ENCODE measurements at regions not wholly inside any gene's neighbourhood (a gene's known extent, or its start where the extent isn't known, plus 50 kb on each side); places are given as distances from the start of the nearest gene placed in this dataset.
A peak's percentile ranks its signal among the peaks of the same experiment; 100 is the strongest.

GRCh38 chr9:81389569-81389993, 299.8 kb downstream of the TLE1 start:
- 68 to 74% methylated on average over 2 to 3 of the region's 6 CpGs for WGBS, 2 experiments (ENCODE audit: insufficient coverage in 2 of 2)
- peak overlapping the region; percentile 69 for H3K27ac ChIP-seq (ENCODE audit: low read depth, low read length, severe bottlenecking)

GRCh38 chr9:81388831-81389230, 300.5 kb downstream of the TLE1 start:
- H3K4me3 ChIP-seq (ENCODE audit: extremely low read depth, insufficient read depth, low read length, poor library complexity, severe bottlenecking): no peak overlapping the region
- H3K36me3 ChIP-seq (ENCODE audit: control insufficient read depth, insufficient read depth, low read length): no peaks in the 10 kb centered on the region
- no peaks in the 10 kb centered on the region for H3K9me3 ChIP-seq (ENCODE audit: control insufficient read depth, low read length)
- WGBS, 2 experiments (ENCODE audit: insufficient coverage in 2 of 2): 100% methylated on average over 1 of the region's 1 CpG; no CpG with 5 or more reads in 1 of the 2 experiments
- peak overlapping the region; percentile 69 for H3K27ac ChIP-seq (ENCODE audit: low read depth, low read length, severe bottlenecking)
- H3K4me1 ChIP-seq (ENCODE audit: control insufficient read depth, insufficient read depth, low read length, poor library complexity, severe bottlenecking): peaks cover 22% of the 10 kb centered on the region

More at GRCh38 chr9:81389569-81389993, 299.8 kb downstream of the TLE1 start:
- Histone ChIP-seq H3K4me3 (ENCODE audit: extremely low read depth, insufficient read depth, low read length, poor library complexity, severe bottlenecking) (no peak overlapping the region), H3K9me3 (ENCODE audit: control insufficient read depth, low read length) (no peaks in the 10 kb centered on the region), H3K36me3 (ENCODE audit: control insufficient read depth, insufficient read depth, low read length) (no peaks in the 10 kb centered on the region), H3K4me1 (ENCODE audit: control insufficient read depth, insufficient read depth, low read length, poor library complexity, severe bottlenecking) (peaks cover 22% of the 10 kb centered on the region)

- Histone ChIP-seq H3K9me3 (ENCODE audit: control insufficient read depth, low read length) (no peaks in the 10 kb centered on the region), H3K27ac (ENCODE audit: low read depth, low read length, severe bottlenecking) (no peak overlapping the region), H3K4me3 (ENCODE audit: extremely low read depth, insufficient read depth, low read length, poor library complexity, severe bottlenecking) (no peak overlapping the region), H3K36me3 (ENCODE audit: control insufficient read depth, insufficient read depth, low read length) (no peaks in the 10 kb centered on the region), H3K4me1 (ENCODE audit: control insufficient read depth, insufficient read depth, low read length, poor library complexity, severe bottlenecking) (peaks cover 25% of the 10 kb centered on the region)
- 83 to 84% methylated on average over 2 to 6 of the region's 8 CpGs for WGBS, 2 experiments (ENCODE audit: insufficient coverage in 2 of 2)
These were observed 301.8 kb downstream of the TLE1 start for GRCh38 chr9:81387360-81388106.

- Histone ChIP-seq H3K36me3 (ENCODE audit: control insufficient read depth, insufficient read depth, low read length) (no peaks in the 10 kb centered on the region), H3K27ac (ENCODE audit: low read depth, low read length, severe bottlenecking) (peak overlapping the region; percentile 57), H3K9me3 (ENCODE audit: control insufficient read depth, low read length) (no peaks in the 10 kb centered on the region), H3K4me3 (ENCODE audit: extremely low read depth, insufficient read depth, low read length, poor library complexity, severe bottlenecking) (no peak overlapping the region), H3K4me1 (ENCODE audit: control insufficient read depth, insufficient read depth, low read length, poor library complexity, severe bottlenecking) (peaks cover 22% of the 10 kb centered on the region)
- 72 to 74% methylated on average over 2 to 3 of the region's 3 CpGs for WGBS, 2 experiments (ENCODE audit: insufficient coverage in 2 of 2)
These were observed 304.4 kb downstream of the TLE1 start for GRCh38 chr9:81384911-81385310.

GRCh38 chr9:81382281-81382680, 307.1 kb downstream of the TLE1 start:
- H3K4me1 ChIP-seq (ENCODE audit: control insufficient read depth, insufficient read depth, low read length, poor library complexity, severe bottlenecking): peaks cover 9% of the 10 kb centered on the region
- H3K27ac ChIP-seq (ENCODE audit: low read depth, low read length, severe bottlenecking): peak overlapping the region; percentile 64
- no peaks in the 10 kb centered on the region for H3K9me3 ChIP-seq (ENCODE audit: control insufficient read depth, low read length)
- H3K36me3 ChIP-seq (ENCODE audit: control insufficient read depth, insufficient read depth, low read length): no peaks in the 10 kb centered on the region
- no peak overlapping the region for H3K4me3 ChIP-seq (ENCODE audit: extremely low read depth, insufficient read depth, low read length, poor library complexity, severe bottlenecking)

- WGBS, 2 experiments (ENCODE audit: insufficient coverage in 2 of 2): 93 to 100% methylated on average over 2 of the region's 3 CpGs
- Histone ChIP-seq H3K4me3 (ENCODE audit: extremely low read depth, insufficient read depth, low read length, poor library complexity, severe bottlenecking) (no peak overlapping the region), H3K4me1 (ENCODE audit: control insufficient read depth, insufficient read depth, low read length, poor library complexity, severe bottlenecking) (peaks cover 9% of the 10 kb centered on the region), H3K9me3 (ENCODE audit: control insufficient read depth, low read length) (no peaks in the 10 kb centered on the region), H3K36me3 (ENCODE audit: control insufficient read depth, insufficient read depth, low read length) (no peaks in the 10 kb centered on the region), H3K27ac (ENCODE audit: low read depth, low read length, severe bottlenecking) (no peak overlapping the region)
These were observed 307.7 kb downstream of the TLE1 start for GRCh38 chr9:81381694-81382093.

GRCh38 chr9:81380504-81381359, 308.6 kb downstream of the TLE1 start:
- no peak overlapping the region for H3K4me3 ChIP-seq (ENCODE audit: extremely low read depth, insufficient read depth, low read length, poor library complexity, severe bottlenecking)
- no peak overlapping the region for H3K27ac ChIP-seq (ENCODE audit: low read depth, low read length, severe bottlenecking)
- H3K4me1 ChIP-seq (ENCODE audit: control insufficient read depth, insufficient read depth, low read length, poor library complexity, severe bottlenecking): peaks cover 13% of the 10 kb centered on the region
- WGBS, 2 experiments (ENCODE audit: insufficient coverage in 2 of 2): 94 to 97% methylated on average over 6 to 8 of the region's 9 CpGs
- no peaks in the 10 kb centered on the region for H3K36me3 ChIP-seq (ENCODE audit: control insufficient read depth, insufficient read depth, low read length)
- H3K9me3 ChIP-seq (ENCODE audit: control insufficient read depth, low read length): no peaks in the 10 kb centered on the region

GRCh38 chr9:81379655-81380054, 309.7 kb downstream of the TLE1 start:
- Histone ChIP-seq H3K4me3 (ENCODE audit: extremely low read depth, insufficient read depth, low read length, poor library complexity, severe bottlenecking) (no peak overlapping the region), H3K4me1 (ENCODE audit: control insufficient read depth, insufficient read depth, low read length, poor library complexity, severe bottlenecking) (peaks cover 20% of the 10 kb centered on the region), H3K36me3 (ENCODE audit: control insufficient read depth, insufficient read depth, low read length) (no peaks in the 10 kb centered on the region), H3K27ac (ENCODE audit: low read depth, low read length, severe bottlenecking) (no peak overlapping the region), H3K9me3 (ENCODE audit: control insufficient read depth, low read length) (no peaks in the 10 kb centered on the region)
- WGBS, 2 experiments (ENCODE audit: insufficient coverage in 2 of 2): 100% methylated on average over 1 of the region's 1 CpG; no CpG with 5 or more reads in 1 of the 2 experiments

- Histone ChIP-seq H3K4me3 (ENCODE audit: extremely low read depth, insufficient read depth, low read length, poor library complexity, severe bottlenecking) (no peak overlapping the region), H3K9me3 (ENCODE audit: control insufficient read depth, low read length) (no peaks in the 10 kb centered on the region)
- 100% methylated on average over 1 of the region's 1 CpG for WGBS, 2 experiments (ENCODE audit: insufficient coverage in 2 of 2)
These were observed 311.4 kb downstream of the TLE1 start for GRCh38 chr9:81377921-81378320.

GRCh38 chr9:81377320-81377719, 312.0 kb downstream of the TLE1 start:
- no peak overlapping the region for H3K27ac ChIP-seq (ENCODE audit: low read depth, low read length, severe bottlenecking)

More at GRCh38 chr9:81377921-81378320, 311.4 kb downstream of the TLE1 start:
- Histone ChIP-seq H3K27ac (ENCODE audit: low read depth, low read length, severe bottlenecking) (no peak overlapping the region), H3K4me1 (ENCODE audit: control insufficient read depth, insufficient read depth, low read length, poor library complexity, severe bottlenecking) (peaks cover 21% of the 10 kb centered on the region), H3K36me3 (ENCODE audit: control insufficient read depth, insufficient read depth, low read length) (no peaks in the 10 kb centered on the region)

More at GRCh38 chr9:81377320-81377719, 312.0 kb downstream of the TLE1 start:
- 80 to 100% methylated on average over 1 of the region's 2 CpGs for WGBS, 2 experiments (ENCODE audit: insufficient coverage in 2 of 2)
- Histone ChIP-seq H3K4me1 (ENCODE audit: control insufficient read depth, insufficient read depth, low read length, poor library complexity, severe bottlenecking) (peaks cover 15% of the 10 kb centered on the region), H3K9me3 (ENCODE audit: control insufficient read depth, low read length) (no peaks in the 10 kb centered on the region), H3K36me3 (ENCODE audit: control insufficient read depth, insufficient read depth, low read length) (no peaks in the 10 kb centered on the region), H3K4me3 (ENCODE audit: extremely low read depth, insufficient read depth, low read length, poor library complexity, severe bottlenecking) (no peak overlapping the region)
